ENCODE measurements at regions not wholly inside any gene's neighbourhood (a gene's known extent, or its start where the extent isn't known, plus 50 kb on each side); places are given as distances from the start of the nearest gene placed in this dataset.

GRCh38 chr2:133760376-133760775 is 192.1 kb upstream of the NCKAP5 start:
- TF ChIP-seq, protein P1, sequence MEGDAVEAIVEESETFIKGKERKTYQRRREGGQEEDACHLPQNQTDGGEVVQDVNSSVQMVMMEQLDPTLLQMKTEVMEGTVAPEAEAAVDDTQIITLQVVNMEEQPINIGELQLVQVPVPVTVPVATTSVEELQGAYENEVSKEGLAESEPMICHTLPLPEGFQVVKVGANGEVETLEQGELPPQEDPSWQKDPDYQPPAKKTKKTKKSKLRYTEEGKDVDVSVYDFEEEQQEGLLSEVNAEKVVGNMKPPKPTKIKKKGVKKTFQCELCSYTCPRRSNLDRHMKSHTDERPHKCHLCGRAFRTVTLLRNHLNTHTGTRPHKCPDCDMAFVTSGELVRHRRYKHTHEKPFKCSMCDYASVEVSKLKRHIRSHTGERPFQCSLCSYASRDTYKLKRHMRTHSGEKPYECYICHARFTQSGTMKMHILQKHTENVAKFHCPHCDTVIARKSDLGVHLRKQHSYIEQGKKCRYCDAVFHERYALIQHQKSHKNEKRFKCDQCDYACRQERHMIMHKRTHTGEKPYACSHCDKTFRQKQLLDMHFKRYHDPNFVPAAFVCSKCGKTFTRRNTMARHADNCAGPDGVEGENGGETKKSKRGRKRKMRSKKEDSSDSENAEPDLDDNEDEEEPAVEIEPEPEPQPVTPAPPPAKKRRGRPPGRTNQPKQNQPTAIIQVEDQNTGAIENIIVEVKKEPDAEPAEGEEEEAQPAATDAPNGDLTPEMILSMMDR (IDR thresholded peaks at IDR 0.05), result no peak
- TF ChIP-seq POLR2A (IDR thresholded peaks at IDR 0.05), result no peak
- TF ChIP-seq POLR2AphosphoS5 (IDR thresholded peaks at IDR 0.05), result no peak
- TF ChIP-seq EP300 (IDR thresholded peaks at IDR 0.05), result no peak

All from gastroesophageal sphincter (tissue), 3 donors.